MM.1S (cell line): ENCODE measurements at regions not wholly inside any gene's neighbourhood (a gene's known extent, or its start where the extent isn't known, plus 50 kb on each side); places are given as distances from the start of the nearest gene placed in this dataset.

Experiments used
- EZH2phosphoT487 ChIP-seq: fragments of 300-600 bp; sonication (generic); IDR thresholded peaks from 2 replicates; pipeline ENCODE4 v1.6.1; 2018; ENCODE audit warnings: antibody characterized with exemption, low read length
- TF ChIP-seq, protein P1 (sequence below): fragments of 300-600 bp; sonication (generic); IDR thresholded peaks from 2 replicates; pipeline ENCODE4 v1.5.1; 2016; ENCODE audit warnings: antibody characterized with exemption, low read length, mixed read lengths

DNA sequence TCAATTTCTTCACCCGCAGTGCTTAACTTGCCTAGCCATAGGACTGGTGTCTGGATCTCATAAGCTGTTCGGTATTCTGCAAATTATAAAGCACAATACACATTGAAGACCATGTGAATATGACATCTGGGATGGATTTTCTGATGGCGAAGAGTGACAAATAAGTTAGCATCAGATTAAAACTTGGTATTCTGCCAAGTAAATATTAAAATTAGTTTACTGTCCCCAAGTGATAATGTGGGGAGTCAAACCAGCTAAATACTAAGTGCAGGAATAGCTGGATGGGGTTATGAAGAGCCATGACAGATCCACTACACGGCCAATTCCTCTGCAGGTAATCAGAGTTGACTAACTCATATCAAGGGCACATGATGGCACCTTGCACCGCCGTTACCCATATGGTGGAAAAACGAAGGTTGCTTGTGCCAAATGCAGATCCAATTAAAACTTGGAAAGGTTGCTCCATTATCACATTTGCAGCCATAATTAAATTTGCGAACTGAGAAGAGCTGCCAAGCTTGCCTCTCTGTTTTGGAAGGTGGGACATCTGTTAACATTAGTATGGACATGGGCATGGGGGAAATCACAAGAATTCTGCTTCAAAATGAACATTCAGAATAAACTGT lies 114.9 kb upstream of the TOM1L1 start:
- TF ChIP-seq, protein P1, sequence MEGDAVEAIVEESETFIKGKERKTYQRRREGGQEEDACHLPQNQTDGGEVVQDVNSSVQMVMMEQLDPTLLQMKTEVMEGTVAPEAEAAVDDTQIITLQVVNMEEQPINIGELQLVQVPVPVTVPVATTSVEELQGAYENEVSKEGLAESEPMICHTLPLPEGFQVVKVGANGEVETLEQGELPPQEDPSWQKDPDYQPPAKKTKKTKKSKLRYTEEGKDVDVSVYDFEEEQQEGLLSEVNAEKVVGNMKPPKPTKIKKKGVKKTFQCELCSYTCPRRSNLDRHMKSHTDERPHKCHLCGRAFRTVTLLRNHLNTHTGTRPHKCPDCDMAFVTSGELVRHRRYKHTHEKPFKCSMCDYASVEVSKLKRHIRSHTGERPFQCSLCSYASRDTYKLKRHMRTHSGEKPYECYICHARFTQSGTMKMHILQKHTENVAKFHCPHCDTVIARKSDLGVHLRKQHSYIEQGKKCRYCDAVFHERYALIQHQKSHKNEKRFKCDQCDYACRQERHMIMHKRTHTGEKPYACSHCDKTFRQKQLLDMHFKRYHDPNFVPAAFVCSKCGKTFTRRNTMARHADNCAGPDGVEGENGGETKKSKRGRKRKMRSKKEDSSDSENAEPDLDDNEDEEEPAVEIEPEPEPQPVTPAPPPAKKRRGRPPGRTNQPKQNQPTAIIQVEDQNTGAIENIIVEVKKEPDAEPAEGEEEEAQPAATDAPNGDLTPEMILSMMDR: no peak
- no peak for TF ChIP-seq EZH2phosphoT487
